Natural killer cell (primary cell): ENCODE measurements at regions not wholly inside any gene's neighbourhood (a gene's known extent, or its start where the extent isn't known, plus 50 kb on each side); places are given as distances from the start of the nearest gene placed in this dataset.

Experiments used
- ATAC-seq, 3 donors: fragments of 150-1000 bp in 2 of 3; fragments of 200-7000 bp in 1 of 3; cut with Tn5 transposase; 1 replicate in 1 of 3; 2 replicates in 2 of 3; pipeline ENCODE4 v1.10.0; 2021; ENCODE audit warnings: mild to moderate bottlenecking in 2 of 3, moderate library complexity in 2 of 3
- DNase-seq, 2 donors: peaks; one replicate each; pipeline versions ENCODE4 v3.0.0 to v3.0.0-alpha.2; 2013 to 2021; ENCODE audit warnings: mixed read lengths in 1 of 2
- H3K27ac ChIP-seq: one replicate; pipeline ENCODE4 v1.5.1; 2013; ENCODE audit warnings: mild to moderate bottlenecking, low read length
- H3K27me3 ChIP-seq: one replicate; pipeline ENCODE4 v1.6.1; 2013; ENCODE audit warnings: low read length; ENCODE audit not compliant: control insufficient read depth, insufficient read depth
- H3K36me3 ChIP-seq: one replicate; pipeline ENCODE4 v1.6.1; 2013; ENCODE audit warnings: low read length; ENCODE audit not compliant: control insufficient read depth, insufficient read depth
- H3K4me1 ChIP-seq: one replicate; pipeline ENCODE4 v1.6.1; 2013; ENCODE audit warnings: low read length; ENCODE audit not compliant: control insufficient read depth, insufficient read depth
- H3K4me3 ChIP-seq: one replicate; pipeline ENCODE4 v1.5.1; 2013; ENCODE audit warnings: low read length
- H3K9me3 ChIP-seq: one replicate; pipeline ENCODE4 v1.6.1; 2013; ENCODE audit warnings: low read length; ENCODE audit not compliant: control insufficient read depth, insufficient read depth
- H3K27ac Mint-ChIP-seq, 2 donors: one replicate each; pipeline ENCODE4 v1.8.0; 2022; ENCODE audit warnings: mild to moderate bottlenecking in 2 of 2, mixed read lengths in 2 of 2, moderate library complexity in 1 of 2
- H3K27me3 Mint-ChIP-seq, 2 donors: one replicate each; pipeline ENCODE4 v1.8.0; 2022; ENCODE audit warnings: low read depth in 2 of 2, mixed read lengths in 2 of 2
- H3K36me3 Mint-ChIP-seq: one replicate; pipeline ENCODE4 v1.8.0; 2022; ENCODE audit warnings: mixed read lengths
- H3K4me1 Mint-ChIP-seq, 2 donors: one replicate each; pipeline ENCODE4 v1.8.0; 2022; ENCODE audit warnings: mixed read lengths in 2 of 2
- H3K4me3 Mint-ChIP-seq: one replicate; pipeline ENCODE4 v1.8.0; 2022; ENCODE audit warnings: mild to moderate bottlenecking, moderate library complexity, mixed read lengths
- H3K9me3 Mint-ChIP-seq, 2 donors: one replicate each; pipeline ENCODE4 v1.8.0; 2022; ENCODE audit warnings: mixed read lengths in 2 of 2
- CTCF ChIP-seq: fragments of 200-600 bp; IDR thresholded peaks from one replicate; pipeline ENCODE4 v1.8.0; 2022; ENCODE audit warnings: antibody characterized with exemption
- WGBS: methylation state at CpG from one replicate; pipeline ENCODE4 v1.1.7; 2013; ENCODE audit warnings: missing lambda C conversion rate; ENCODE audit not compliant: insufficient coverage; 5-methylcytosine and 5-hydroxymethylcytosine counted together
- intact Hi-C: fragments of 100-400 bp; cut with micrococcal nuclease; formaldehyde crosslinking; loops from one replicate; pipeline ENCODE4 v1.14.2; 2022

- H3K4me3 Mint-ChIP-seq = no peak overlapping the region
- H3K4me1 ChIP-seq = no peaks in the 10 kb centered on the region
- no peaks in the 10 kb centered on the region for H3K9me3 ChIP-seq
- no peaks in the 10 kb centered on the region for H3K27me3 ChIP-seq
- no peak overlapping the region for H3K4me3 ChIP-seq
- intact Hi-C loops = no loop called here
- ATAC-seq (no peak), DNase-seq (no peak)
- no peak overlapping the region for H3K27ac Mint-ChIP-seq
- no peaks in the 10 kb centered on the region for H3K36me3 Mint-ChIP-seq
- no peaks in the 10 kb centered on the region for H3K27me3 Mint-ChIP-seq
- H3K4me1 Mint-ChIP-seq = no peaks in the 10 kb centered on the region
- WGBS = 88% methylated on average over 7 of the region's 9 CpGs
- H3K36me3 ChIP-seq = no peaks in the 10 kb centered on the region
- no peak overlapping the region for H3K27ac ChIP-seq
- TF ChIP-seq CTCF = no peak
- no peaks in the 10 kb centered on the region for H3K9me3 Mint-ChIP-seq
Measured at GRCh38 chr2:241975593-241976284, 106.2 kb downstream of the RTP5 start.

- Histone ChIP-seq H3K36me3 (no peaks in the 10 kb centered on the region), H3K4me3 (no peak overlapping the region), H3K4me1 (no peaks in the 10 kb centered on the region), H3K9me3 (no peaks in the 10 kb centered on the region), H3K27ac (no peak overlapping the region), H3K27me3 (no peaks in the 10 kb centered on the region)
- Mint-ChIP-seq H3K36me3 (no peaks in the 10 kb centered on the region), H3K27me3 (no peaks in the 10 kb centered on the region), H3K9me3 (no peaks in the 10 kb centered on the region), H3K4me3 (no peak overlapping the region), H3K4me1 (no peaks in the 10 kb centered on the region), H3K27ac (no peak overlapping the region)
- TF ChIP-seq CTCF = no peak
- 90% methylated on average over 12 of the region's 12 CpGs for WGBS
- intact Hi-C loops = no loop called here
- ATAC-seq (no peak), DNase-seq (no peak)
Measured at GRCh38 chr2:241976296-241976695, 106.8 kb downstream of the RTP5 start.

GRCh38 chr2:241977557-241978300, 108.2 kb downstream of the RTP5 start:
- H3K4me3 Mint-ChIP-seq = no peak overlapping the region
- H3K27me3 Mint-ChIP-seq = no peaks in the 10 kb centered on the region
- Histone ChIP-seq H3K4me1 (no peaks in the 10 kb centered on the region), H3K27ac (no peak overlapping the region), H3K4me3 (no peak overlapping the region), H3K27me3 (no peaks in the 10 kb centered on the region), H3K9me3 (no peaks in the 10 kb centered on the region), H3K36me3 (no peaks in the 10 kb centered on the region)
- TF ChIP-seq CTCF = no peak
- WGBS = 90% methylated on average over 13 of the region's 14 CpGs
- no peaks in the 10 kb centered on the region for H3K36me3 Mint-ChIP-seq
- ATAC-seq (no peak), DNase-seq (no peak)
- intact Hi-C loops = no loop called here
- H3K4me1 Mint-ChIP-seq = no peaks in the 10 kb centered on the region
- H3K9me3 Mint-ChIP-seq = no peaks in the 10 kb centered on the region
- H3K27ac Mint-ChIP-seq = no peak overlapping the region
